Activated T-cell treated with anti-CD3 and anti-CD28 coated beads, Interleukin-2, amount 50 U/mL, for 1 hour (primary cell): ENCODE measurements at regions not wholly inside any gene's neighbourhood (a gene's known extent, or its start where the extent isn't known, plus 50 kb on each side); places are given as distances from the start of the nearest gene placed in this dataset.

Experiments used
- DNase-seq: peaks from one replicate; pipeline ENCODE4 v3.0.0-alpha.2; 2020

DNA sequence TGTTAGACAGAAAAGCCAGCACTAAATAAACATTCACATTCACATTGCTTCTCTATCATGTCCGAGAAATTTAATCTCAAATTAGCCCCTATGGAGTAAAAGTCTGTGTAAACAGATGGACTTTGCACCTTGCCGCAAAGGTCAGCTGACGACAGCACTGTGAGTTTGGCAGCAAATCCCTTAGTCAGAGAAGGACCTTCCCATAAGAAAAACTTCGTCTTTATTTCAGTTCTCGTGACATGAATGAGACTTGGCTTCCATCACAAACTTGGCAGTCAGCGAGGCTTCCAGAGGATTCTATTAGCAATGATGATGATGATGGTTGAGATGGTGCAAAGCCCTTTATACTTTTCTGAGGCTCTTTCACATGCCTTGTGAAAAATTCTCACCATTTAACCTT lies 133.7 kb upstream of the IFNGR1 start:
- DNase-seq = no peak

DNA sequence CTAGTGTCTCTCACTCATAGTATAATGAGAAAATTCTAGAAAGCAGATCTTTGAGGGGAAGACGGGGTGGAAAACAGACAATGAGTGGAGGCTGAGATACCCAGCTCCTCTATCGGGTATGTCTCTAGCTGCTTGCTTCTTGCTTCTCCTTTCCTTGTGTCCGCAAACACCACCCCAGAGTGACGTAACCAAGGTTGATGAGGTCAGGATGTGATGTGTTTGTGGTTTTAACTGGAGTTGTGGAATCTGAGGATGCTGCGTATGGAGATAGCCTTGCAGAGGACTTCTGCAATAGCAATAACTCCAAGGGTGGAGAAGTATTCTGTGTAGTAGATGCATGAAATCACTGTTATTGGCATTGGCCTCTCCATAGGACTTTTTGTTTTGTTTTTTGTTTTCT lies 132.7 kb upstream of the IFNGR1 start:
- no peak for DNase-seq

DNA sequence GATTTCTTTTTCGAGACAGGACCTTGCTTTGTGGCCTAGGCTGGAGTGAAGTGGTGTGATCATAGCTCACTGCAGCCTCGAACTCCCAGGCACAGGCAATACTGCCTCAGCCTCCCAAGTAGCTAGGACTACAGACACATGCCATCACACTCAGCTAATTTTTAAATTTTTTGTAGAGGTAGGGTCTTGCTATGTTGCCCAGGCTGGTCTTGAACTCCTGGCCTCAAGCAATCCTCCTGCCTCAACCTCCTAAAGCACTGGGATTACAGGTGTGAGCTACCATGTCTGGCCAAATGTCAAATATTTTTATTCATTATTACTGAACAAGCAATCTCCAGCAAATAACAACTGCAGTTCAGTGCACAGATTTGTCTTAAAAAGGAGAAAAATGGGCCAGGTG lies 131.7 kb upstream of the IFNGR1 start:
- DNase-seq = no peak

DNA sequence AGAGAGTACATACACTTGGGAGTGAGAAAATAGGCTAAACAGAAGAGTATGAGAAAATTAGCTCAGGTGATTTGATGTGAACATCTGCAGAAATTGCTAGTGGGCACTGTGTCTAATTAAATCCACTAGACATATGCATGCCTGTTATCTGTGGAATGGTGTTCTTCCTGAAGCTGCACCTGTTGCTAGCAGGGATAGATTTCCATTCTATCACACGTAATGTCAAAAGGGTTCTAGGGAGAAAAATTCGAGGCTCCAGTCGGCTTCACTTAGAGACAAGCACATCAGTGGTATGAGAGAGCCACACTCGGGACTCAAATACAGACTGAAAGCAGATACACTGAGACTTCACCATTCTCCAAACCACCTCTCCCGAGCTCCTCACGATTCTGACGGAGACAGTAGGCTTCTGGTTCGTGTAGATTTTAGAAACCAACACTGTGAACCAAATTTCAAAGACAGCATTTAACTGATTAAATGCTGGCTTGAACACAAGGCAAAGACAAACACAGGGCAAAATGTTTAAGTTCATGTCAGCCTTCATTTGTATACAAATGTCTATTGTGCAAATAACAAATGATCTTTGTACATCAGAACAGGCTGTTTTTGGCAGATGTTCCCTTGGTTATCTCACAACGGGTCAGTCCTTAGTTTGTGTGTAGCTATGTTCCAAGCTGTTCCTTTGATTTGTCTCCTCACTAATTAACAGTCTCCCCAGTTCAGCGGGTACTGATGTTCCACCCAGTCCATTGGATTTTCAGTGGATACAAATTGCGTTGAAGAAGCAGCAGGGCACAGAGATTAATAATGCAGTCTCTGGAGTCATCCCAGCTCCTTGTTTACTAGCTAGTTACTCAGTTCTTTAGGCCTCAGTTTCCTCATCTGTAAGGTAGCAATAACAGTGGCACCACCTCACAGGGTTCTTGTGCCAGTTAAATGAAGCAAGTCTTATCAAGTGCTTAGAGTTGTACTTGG lies 131.0 kb upstream of the IFNGR1 start:
- DNase-seq = no peak

- DNase-seq = no peak
These were observed 129.6 kb upstream of the IFNGR1 start for GRCh38 chr6:137348777-137349176.

DNA sequence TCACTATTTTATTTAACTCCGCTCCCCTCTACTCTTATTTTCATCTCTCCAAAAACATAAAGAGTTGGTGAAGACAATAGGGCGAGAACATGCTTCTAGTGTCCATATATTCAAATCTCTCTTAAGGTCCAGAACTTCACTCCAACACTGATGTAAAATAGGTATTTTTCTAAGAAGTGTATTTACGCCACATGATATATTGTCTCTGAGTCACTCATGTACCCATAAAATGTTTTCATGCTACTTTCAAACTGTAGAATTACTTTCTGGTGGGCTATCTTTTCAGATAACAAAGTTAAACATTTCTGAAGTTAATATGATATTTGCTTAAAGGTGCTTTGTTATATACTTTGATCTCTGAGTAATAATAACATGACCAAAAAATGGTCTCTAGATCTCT lies 124.1 kb upstream of the IFNGR1 start:
- DNase-seq = no peak

DNA sequence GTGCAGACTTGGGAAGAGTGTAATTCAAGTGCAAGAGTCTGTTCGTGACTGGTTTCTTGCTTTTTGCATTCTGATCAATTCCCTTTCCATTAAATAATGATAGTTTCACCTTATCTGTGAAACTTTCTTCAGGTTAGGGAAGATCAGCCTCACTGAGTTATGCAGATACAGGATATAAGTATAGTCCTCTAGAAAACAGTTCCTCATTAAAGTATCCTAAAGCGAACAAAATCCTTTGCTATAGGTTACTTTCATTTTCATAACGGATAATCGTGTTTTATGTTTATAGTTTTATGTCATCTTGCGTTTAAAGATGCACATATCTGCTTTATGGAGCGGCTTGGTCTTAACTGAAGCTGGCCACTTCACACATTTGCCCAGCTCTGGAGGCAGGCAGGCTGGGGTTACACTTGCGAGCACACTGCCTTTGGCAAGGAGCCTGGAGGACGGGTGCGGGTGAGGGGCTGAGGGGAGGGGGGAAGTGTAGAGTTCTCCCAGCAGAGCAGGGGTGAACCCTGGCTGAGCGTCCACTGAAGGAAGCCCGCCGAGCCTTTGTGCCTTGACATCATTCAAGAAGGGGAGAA lies 123.5 kb upstream of the IFNGR1 start:
- no peak for DNase-seq

GRCh38 chr6:137341681-137342195 lies 122.6 kb upstream of the IFNGR1 start:
- peak; percentile 52 for DNase-seq

- DNase-seq = no peak
These were observed 120.9 kb upstream of the IFNGR1 start for GRCh38 chr6:137339929-137340559.

- DNase-seq = no peak
These were observed 115.7 kb upstream of the IFNGR1 start for GRCh38 chr6:137334884-137335283.

- DNase-seq = no peak
These were observed 114.9 kb upstream of the IFNGR1 start for GRCh38 chr6:137334094-137334493.

DNA sequence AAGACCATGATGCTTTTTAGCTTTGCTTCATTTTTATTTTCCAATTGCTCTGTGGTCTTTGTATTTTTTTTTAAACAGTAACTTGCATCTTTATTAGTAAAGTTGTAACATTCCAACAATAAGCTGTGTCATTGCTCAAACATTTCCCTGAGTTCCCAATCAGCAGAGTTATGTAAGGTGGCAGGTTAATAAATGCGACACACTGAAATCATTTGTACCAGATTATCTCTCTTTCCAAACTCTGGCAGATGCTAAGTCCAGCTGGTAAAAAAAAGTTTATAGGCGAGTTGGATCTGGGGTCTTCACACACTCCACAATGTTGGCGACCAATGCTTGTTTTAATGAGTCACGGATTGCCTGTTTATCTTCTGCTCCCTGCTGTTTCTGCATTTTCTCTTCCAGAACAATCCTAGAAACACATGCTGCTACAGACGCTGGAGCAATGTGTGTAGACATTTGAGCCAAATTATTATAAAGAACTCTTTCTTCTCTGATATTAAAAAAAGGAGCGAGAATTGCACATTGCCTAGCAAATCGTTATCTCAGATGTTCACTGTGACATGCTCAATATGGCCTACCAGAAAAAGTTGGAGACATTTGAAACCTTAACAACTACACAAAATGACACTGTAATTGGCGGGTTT lies 113.6 kb upstream of the IFNGR1 start:
- no peak for DNase-seq

DNA sequence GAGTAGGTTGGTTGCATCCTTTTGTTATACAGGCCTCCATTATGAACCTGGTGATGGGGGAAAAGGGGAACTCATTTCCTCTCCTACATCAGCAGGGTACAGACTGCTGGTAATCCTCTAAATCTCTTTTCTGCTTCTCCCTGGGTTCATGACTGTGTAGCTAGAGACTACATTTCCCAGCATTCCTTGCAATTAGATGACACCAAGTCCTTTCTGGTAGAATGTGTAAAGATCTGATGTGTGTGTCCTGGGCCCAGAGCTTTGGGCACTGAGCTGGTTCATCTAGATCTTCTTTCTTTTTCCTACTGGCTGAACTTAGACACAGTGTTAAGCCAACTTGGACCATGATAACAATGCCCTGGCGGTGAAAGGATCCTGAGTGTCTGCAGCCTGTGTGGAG lies 104.7 kb upstream of the IFNGR1 start:
- no peak for DNase-seq

DNA sequence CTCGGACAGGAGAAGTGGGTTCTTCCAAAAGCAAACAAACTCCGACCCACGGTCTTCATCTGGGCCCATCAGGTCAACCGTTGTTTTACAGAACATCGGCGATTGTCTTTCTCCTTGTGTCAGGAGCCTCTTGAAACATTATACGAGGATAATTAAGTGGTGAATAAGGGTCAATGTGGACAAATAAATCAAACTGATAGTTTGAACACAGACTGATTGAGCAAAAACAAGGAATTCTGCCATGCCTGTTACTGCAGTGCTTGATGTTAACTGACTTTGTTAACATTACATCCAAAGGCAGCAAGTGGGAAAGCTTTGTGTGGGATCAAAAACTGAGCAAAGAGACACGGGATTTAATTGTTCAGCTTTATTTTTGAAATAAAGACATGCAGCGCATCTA lies 101.1 kb upstream of the IFNGR1 start:
- DNase-seq = no peak

DNA sequence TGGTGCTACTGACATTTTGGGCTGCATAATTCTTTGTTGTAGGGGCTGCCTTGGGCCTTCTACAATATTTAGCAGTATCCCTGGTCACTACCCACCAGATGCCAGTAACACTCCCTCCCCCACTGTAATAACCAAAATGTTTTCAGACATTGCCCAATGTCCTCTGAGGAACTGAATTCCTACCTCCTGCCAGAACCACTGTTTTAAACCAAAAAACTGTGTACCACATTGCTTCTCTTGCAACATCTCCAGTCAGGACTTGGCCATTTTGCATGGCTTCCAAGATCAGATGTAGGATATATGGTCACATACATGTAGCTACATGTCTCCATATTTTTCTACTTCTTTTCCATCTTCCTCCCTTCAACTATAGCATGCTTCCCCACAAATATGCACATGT lies 97.4 kb upstream of the IFNGR1 start:
- DNase-seq = no peak

DNA sequence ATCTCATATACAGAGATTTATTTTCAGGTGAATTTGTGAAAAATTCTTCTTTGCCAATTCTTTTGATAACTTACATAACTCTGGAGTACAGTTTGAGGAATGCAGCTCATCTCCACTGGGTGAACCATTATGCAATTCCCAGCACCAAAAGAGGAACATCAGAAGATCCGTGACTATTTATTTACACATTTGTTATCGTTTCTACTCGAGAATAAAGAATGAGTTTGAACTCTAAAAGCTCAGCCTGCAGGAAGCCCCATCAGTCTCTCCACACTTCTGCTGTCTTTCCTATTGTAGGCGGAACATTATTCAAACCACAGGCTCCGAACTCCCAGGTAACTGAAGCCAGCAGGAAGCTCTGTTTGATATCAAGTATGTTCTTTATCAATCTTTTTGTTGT lies 95.9 kb upstream of the IFNGR1 start:
- no peak for DNase-seq

DNA sequence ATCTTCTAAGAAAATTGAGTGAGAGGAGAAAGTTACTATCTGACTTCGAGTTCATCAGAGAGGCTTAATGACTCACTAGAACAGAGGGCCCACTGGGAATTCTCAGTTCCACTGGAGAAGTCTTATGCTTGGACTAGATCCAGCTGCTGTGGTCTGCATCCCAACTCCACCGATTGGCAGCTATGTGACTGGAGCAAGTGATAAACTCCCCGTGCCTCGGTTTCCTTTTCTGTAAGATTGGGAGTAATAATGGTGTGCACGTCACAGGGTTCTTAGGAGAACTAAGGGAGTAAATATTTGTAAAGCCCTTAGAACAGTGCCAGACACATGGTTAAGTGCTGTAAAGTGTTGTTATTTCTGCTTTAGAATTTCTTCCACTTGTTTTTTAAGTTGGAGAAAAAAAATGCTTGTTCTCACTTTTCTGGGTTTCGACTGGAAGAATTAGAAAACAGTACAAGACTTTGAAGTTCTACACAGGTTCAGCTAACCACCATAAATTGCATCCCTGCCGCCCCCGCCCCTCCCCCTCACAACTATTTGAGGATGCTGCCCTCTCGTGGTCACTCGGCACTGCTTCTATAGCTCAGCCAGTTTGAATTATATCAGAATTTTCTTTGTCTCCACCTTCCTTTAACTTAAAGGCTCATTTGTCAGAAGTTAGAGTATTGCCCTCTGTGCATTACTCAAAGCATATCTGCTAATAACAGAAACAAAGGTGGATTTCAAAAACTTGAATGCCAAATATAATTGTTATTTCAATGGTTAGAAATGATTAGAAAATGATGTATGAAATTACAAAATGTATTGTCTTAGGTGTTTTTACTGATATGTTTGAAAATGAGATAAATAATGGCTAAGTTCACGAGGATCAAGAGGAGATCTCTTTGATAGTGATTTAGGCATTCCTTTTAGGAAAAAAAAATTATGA lies 95.0 kb upstream of the IFNGR1 start:
- DNase-seq = peak; percentile 64

DNA sequence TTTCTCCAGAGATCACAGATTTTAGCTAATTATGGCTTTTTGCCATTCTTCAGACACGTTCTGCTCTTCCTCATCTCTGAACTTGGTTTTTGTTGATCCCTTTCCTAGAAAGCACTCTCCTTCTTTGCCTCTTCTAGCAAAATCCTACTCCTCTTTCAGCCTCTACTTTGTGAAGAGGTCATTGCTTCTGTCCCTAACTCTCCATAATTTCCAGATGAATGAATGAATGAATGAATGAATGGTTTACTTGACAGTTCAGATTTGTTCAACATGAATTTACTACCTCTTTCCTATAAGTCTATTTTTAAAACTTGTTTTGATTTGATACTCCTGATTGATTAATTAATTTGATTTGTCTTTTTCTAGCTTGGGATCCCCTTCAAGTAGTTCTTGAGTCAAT lies 94.0 kb upstream of the IFNGR1 start:
- no peak for DNase-seq

DNA sequence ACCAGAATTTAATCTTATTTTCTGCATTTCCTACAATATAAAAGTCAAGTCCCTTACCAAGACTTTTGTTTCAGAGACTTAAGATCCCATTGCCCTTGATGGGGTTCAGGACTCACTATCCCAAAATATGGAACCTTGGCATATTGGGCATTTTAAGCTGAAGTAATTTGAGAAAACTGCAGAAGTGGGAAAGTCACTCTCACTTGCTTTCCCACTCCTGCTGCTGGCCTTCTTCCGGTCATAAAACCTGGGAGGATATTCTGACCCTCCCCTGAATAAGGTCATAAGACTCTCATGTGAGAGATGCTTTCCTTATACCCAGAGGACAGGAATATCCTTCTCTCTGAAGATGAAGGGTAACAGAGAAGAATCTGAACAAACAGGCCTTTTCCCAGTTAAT lies 92.8 kb upstream of the IFNGR1 start:
- no peak for DNase-seq

GRCh38 chr6:137309078-137309762 lies 90.0 kb upstream of the IFNGR1 start:
- peak; percentile 19 for DNase-seq

GRCh38 chr6:137307163-137307854 lies 88.1 kb upstream of the IFNGR1 start:
- no peak for DNase-seq
